ENCODE measurements at regions not wholly inside any gene's neighbourhood (a gene's known extent, or its start where the extent isn't known, plus 50 kb on each side); places are given as distances from the start of the nearest gene placed in this dataset.

- DNase-seq (ENCODE audit: low spot score): no peak
Measured at GRCh38 chr16:85310868-85311585, 198.8 kb upstream of the CIBAR2 start.

DNA sequence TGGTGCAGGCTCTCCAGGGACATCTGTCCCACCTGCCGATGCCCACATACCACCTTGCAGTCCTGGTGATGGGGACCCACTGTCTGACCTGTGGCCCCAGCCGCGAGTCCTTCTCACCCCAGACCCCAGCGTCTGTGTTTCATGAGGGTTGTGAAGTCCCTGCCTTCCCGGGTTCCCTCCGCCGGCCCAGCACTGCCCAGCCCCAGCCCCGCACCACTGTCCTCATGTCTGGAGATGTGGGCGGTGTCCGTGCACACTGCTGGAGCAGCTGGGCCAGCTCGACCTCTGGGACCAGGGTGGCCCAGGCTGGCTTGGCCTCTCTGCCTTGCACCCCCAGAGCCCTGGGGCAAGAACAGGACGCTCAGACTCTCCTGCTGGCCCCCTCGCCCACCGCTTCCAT, 199.5 kb upstream of the CIBAR2 start:
- no peak for DNase-seq (ENCODE audit: low spot score)

GRCh38 chr16:85312174-85312573, 199.9 kb upstream of the CIBAR2 start:
- no peak for DNase-seq (ENCODE audit: low spot score)

DNA sequence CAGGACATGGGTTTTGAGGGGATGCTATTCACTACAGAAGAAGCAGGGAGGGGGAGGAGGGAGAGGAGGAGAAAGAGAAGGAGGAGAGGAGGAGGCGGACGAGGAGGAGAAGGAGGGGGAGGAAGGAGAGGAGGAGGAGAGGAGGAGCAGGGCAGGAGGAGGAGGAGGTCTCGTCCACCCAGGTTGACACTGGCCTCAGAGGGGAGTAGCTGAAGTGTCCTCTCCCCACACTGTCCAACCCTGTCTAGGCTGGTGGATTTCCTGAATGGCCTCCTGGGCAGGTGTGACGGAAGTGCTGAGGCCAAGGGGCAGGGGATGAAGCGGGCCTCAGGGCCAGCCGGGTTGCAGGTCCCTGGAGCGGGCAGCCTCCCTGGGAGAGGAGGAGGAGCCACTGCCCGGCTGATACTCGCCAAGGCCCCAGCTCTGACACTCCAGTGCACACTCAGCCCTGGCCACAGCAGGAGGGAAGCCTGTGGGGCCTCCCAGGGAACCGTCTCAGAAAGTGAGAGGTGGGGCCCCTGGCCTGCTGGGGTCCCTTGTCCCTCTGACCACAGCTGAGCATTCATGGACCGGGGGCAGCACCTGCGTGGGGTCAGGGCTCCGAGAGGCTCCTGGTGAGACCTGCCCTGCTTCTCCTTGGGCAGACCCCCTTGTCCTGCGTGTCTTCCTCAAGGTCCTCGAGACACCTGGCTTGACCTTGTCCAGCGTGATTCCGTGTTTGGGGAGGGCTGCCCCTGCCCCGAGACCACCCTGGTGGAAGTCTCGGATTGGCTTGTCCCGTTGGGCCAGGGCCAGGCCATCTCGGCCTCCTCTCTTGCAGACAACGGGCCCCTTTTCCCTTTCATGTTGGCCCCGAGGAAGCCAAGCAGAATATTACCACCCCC, 200.6 kb upstream of the CIBAR2 start:
- DNase-seq (ENCODE audit: low spot score): no peak

- DNase-seq (ENCODE audit: low spot score): no peak
Measured at GRCh38 chr16:85313526-85314301, 201.4 kb upstream of the CIBAR2 start.

DNA sequence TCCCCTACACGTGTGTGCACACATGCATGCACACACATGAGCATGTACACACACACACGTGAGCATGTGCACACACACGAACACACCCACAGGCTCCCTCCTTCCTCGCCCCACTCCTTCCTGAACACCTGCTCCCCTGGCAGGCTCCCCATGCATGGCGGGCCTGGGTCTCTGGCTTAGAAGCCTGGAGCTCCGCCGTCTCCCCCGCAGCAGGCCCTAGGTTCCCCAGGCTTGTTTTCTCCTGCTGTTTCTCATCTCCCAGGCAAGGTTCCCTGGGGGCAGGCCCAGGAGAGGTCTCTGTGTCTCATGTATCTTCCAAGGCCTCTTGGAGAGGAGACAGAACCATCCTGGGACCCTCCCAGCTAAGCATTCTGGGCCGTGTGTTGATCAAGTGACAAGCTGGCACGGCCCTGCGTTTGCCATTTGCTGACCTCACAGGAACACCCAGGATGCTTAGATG, 202.3 kb upstream of the CIBAR2 start:
- DNase-seq (ENCODE audit: low spot score): no peak

DNA sequence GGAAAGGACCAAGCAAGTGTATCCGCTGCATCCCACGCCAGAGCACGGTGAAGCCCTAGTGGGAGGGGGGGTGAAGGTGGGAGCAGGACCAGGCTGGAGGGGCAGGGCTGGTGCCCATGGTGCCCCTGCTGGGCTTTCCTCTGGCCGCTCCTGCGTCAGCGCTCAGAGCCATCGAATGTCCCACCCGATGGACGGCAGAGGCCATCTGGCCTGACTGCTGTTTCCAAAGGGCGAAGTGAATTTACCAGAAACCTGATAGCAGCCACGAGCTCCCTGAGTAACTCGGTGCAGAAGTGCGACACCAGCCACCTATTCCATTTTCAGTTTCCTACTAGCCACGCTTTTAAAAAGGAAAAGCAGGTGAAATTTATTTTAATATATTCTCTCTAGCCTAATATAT, 203.6 kb upstream of the CIBAR2 start:
- DNase-seq (ENCODE audit: low spot score): no peak

DNA sequence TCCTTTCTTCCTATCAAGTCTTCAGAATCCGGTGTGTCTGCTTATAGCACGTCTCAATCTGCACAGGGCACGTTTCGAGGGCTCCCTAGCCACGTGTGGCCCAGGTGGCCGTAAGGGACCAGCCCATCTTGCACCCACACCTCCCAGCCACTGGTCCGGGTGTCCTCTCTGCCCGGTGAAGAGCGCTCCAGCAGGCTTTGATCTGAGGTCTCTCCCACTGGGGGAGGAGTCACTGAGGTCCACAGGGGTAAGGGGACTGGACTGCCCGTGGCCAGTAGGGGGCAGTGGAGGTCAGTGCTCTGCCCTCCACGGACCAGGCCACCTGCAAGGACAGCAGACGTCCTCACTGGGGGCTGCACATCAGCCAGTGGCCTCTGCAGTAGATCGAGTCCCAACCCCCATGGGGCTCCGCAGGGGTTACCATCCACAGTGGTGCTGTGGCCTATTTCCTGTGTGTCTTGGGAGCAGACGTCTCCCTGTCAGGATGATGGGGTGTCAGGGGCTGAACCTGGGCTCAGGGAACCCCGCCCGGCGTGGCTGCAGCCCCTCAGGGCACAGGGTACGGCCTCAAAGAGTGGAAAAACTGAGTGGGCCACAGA, 204.1 kb upstream of the CIBAR2 start:
- DNase-seq (ENCODE audit: low spot score): peak; percentile 81

- no peak for DNase-seq (ENCODE audit: low spot score)
Measured at GRCh38 chr16:85316944-85317343, 204.7 kb upstream of the CIBAR2 start.

- no peak for DNase-seq (ENCODE audit: low spot score)
Measured at GRCh38 chr16:85317704-85318103, 205.4 kb upstream of the CIBAR2 start.

- no peak for DNase-seq (ENCODE audit: low spot score)
Measured at GRCh38 chr16:85319208-85319983, 207.1 kb upstream of the CIBAR2 start.

DNA sequence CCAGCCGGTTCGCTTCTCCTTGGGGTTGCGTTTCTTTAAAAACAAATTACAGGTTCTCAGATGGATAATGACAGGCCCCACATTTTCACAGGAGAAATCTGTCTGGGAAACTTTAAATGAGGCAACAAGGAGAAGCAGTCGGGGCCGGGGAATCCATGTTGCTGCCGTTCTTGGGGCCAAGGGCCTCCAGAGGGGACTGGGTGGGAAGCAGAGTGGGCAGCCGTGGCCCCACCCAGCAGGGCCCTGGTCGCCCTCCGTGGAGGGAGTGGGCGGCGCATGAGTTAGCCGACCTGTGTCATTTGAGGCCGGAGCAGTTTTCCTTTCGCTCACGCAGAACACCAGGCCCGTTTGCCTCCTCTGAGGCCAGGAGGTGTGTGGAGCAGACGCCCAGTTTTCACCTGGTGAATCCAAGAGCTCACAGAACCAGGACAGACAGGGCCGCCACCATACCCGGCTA, 207.7 kb upstream of the CIBAR2 start:
- no peak for DNase-seq (ENCODE audit: low spot score)

DNA sequence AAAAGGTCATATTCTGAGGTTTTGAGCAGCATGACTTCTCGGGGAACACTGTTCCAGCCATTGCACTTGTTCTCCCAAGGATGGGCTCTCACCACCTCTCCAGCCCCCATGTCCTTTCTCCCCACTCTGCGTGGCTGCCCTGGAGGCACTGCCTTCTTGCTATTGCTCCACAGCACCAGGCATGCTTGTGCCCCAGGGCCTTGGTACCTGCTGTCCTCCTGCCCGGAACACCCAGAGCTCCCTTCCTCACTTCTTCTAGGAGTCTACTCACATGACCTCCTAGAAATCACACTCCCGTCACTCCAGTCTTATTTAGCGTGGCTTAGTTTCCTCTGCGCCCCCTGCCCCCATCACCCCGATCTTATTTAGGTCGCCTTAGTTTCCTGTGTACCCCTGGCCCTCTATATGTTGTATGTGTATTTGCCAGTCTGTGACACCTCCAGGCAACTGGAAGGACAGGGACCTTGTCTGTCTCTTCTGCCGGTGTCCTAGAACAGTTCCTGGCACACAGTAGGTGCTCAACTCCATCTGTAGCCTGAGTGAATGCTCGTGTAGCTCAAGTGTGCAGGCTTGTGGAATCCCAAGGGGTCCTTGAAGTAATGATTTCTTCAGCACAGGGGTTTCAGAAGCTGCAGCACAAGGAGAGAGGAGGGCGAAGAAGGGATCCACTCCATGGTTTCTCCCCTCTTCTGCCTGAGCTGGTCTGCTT, 208.6 kb upstream of the CIBAR2 start:
- no peak for DNase-seq (ENCODE audit: low spot score)

DNA sequence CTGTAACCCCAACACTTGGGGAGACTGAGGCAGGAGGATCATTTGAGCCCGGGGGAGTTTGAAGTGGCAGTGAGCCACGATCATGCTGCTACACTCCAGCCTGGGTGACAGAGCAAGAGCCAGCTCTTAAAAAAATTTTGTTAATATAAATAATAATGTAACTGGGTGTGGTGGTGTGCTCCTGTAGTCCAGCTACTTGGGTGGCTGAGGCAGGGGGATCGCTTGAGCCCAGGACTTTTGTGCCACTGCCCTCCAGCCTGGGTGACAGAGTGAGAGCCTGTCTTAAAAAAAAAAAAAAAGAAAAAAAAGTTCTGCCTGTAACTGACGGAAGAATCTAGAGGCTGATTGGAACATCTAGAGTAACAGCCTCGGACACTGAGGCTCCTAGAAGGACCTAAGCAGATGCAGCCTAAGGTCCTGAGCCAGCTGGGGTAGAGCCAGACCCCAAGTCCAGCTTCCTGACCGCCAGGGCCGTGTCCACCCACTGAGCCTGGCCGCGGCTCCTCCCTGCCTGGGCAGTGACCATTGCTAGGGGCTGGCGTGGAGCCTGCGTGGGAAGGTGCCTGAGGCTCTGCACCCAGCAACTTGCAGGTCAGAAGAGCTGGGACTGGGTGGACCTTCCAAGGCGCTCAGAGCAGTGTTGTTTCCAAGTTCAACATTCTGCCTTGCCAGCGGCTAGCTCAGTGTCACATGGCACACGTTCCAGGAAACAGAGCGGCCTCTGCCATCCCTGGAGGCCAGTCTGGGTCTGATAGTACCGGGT, 209.4 kb upstream of the CIBAR2 start:
- no peak for DNase-seq (ENCODE audit: low spot score)

GRCh38 chr16:85323230-85323960, 211.1 kb upstream of the CIBAR2 start:
- DNase-seq (ENCODE audit: low spot score): no peak

GRCh38 chr16:85323961-85324253, 211.6 kb upstream of the CIBAR2 start:
- DNase-seq (ENCODE audit: low spot score): no peak

DNA sequence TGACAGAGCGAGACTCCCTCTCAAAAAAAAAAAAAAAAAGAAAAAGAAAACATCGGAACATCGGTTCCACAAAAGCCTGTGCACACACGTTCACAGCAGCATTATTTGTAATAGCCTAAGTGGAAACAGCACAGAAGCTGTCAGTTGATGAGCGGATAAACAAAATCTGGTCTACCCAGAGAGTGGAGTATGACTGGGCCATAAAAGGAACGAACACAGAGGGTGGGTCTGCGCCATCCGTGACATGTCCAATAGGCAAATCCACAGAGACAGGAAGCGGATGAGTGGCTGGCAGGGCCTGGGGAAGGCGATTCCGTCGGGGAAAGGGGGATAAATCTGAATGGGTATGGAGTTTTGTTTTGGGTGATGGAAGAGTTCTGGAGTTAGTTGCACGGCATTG, 212.2 kb upstream of the CIBAR2 start:
- no peak for DNase-seq (ENCODE audit: low spot score)

DNA sequence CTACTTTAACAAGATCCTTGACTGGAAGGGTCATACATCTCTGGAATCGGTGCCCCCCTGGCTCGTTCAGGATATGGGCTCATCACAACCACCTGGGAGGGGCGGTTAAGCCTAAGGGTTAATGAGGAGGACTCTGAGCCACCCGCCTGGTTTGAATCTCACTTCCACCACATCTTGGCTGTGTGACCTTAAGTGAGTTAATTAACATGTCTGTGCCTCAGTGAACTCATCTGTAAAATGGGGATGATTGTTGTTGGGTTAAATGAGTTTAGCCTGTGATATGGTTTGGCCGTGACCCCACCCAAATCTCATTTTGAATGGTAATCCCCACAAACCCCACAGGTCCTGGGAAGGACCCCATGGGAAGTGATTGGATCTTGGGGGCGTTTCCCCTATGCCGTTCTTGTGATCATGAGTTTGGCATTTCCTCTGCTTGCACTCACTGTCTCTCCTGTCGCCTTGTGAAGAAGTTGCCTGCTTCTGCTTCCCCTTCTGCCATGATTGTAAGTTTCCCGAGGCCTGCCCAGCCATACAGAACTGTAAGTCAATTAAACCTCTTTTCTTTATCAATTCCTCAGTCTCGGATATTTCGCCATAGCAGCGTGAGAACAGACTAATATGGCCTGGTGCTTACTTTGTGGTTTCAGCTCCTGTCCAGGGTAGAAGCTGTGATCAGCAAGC, 214.0 kb upstream of the CIBAR2 start:
- no peak for DNase-seq (ENCODE audit: low spot score)

GRCh38 chr16:85326794-85327181, 214.5 kb upstream of the CIBAR2 start:
- no peak for DNase-seq (ENCODE audit: low spot score)

All from D341Med (cell line).